ENCODE measurements at regions not wholly inside any gene's neighbourhood (a gene's known extent, or its start where the extent isn't known, plus 50 kb on each side); places are given as distances from the start of the nearest gene placed in this dataset.

GRCh38 chr7:67990716-67991115 is 994.1 kb downstream of the TYW1 start:
- TF ChIP-seq, protein P1, sequence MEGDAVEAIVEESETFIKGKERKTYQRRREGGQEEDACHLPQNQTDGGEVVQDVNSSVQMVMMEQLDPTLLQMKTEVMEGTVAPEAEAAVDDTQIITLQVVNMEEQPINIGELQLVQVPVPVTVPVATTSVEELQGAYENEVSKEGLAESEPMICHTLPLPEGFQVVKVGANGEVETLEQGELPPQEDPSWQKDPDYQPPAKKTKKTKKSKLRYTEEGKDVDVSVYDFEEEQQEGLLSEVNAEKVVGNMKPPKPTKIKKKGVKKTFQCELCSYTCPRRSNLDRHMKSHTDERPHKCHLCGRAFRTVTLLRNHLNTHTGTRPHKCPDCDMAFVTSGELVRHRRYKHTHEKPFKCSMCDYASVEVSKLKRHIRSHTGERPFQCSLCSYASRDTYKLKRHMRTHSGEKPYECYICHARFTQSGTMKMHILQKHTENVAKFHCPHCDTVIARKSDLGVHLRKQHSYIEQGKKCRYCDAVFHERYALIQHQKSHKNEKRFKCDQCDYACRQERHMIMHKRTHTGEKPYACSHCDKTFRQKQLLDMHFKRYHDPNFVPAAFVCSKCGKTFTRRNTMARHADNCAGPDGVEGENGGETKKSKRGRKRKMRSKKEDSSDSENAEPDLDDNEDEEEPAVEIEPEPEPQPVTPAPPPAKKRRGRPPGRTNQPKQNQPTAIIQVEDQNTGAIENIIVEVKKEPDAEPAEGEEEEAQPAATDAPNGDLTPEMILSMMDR (conservative IDR thresholded peaks at IDR 0.05 in 1 of 2, IDR thresholded peaks at IDR 0.05 in 1 of 2; ENCODE audit: low read depth in 1 of 2, low read length in 2 of 2) = no peak
- no peak for TF ChIP-seq EZH2 (IDR thresholded peaks at IDR 0.05; ENCODE audit: low read length, missing control alignments)

Data from fibroblast of lung (primary cell).